C4-2B (cell line): ENCODE measurements at regions not wholly inside any gene's neighbourhood (a gene's known extent, or its start where the extent isn't known, plus 50 kb on each side); places are given as distances from the start of the nearest gene placed in this dataset.
"Not testable (repeated sequence)": the region's sequence is repeated elsewhere in the genome, so short reads cannot be mapped to it uniquely, and the experiment has no call there.

Experiments used
- H3K27ac ChIP-seq: fragments of 450-650 bp; 2 replicates; pipeline ENCODE4 v1.5.1; 2017
- CTCF ChIP-seq: fragments of 450-650 bp; conservative IDR thresholded peaks from 2 replicates; pipeline ENCODE4 v1.5.1; 2017; ENCODE audit warnings: mild to moderate bottlenecking

GRCh38 chr15:20228791-20229190 is 312.8 kb downstream of the GOLGA6L6 start:
- H3K27ac ChIP-seq, result not testable (repeated sequence)

- not testable (repeated sequence) for H3K27ac ChIP-seq
These were observed 314.3 kb downstream of the GOLGA6L6 start for GRCh38 chr15:20227119-20227853.

- H3K27ac ChIP-seq, result not testable (repeated sequence)
These were observed 315.1 kb downstream of the GOLGA6L6 start for GRCh38 chr15:20226531-20226930.

GRCh38 chr15:20221063-20221462 is 320.5 kb downstream of the GOLGA6L6 start:
- not testable (repeated sequence) for H3K27ac ChIP-seq

- not testable (repeated sequence) for H3K27ac ChIP-seq
These were observed 322.4 kb downstream of the GOLGA6L6 start for GRCh38 chr15:20219171-20219570.

- not testable (repeated sequence) for H3K27ac ChIP-seq
These were observed 325.9 kb downstream of the GOLGA6L6 start for GRCh38 chr15:20215700-20216099.

- not testable (repeated sequence) for H3K27ac ChIP-seq
These were observed 327.5 kb downstream of the GOLGA6L6 start for GRCh38 chr15:20214101-20214500.

GRCh38 chr15:20211508-20211907 is 330.1 kb downstream of the GOLGA6L6 start:
- H3K27ac ChIP-seq, result not testable (repeated sequence)

GRCh38 chr15:20209973-20210372 is 331.6 kb downstream of the GOLGA6L6 start:
- H3K27ac ChIP-seq, result not testable (repeated sequence)

- not testable (repeated sequence) for H3K27ac ChIP-seq
These were observed 334.0 kb downstream of the GOLGA6L6 start for GRCh38 chr15:20207607-20208006.

- H3K27ac ChIP-seq, result not testable (repeated sequence)
These were observed 334.4 kb downstream of the GOLGA6L6 start for GRCh38 chr15:20207198-20207597.

- not testable (repeated sequence) for H3K27ac ChIP-seq
These were observed 337.3 kb downstream of the GOLGA6L6 start for GRCh38 chr15:20204177-20204866.

- H3K27ac ChIP-seq, result not testable (repeated sequence)
These were observed 337.9 kb downstream of the GOLGA6L6 start for GRCh38 chr15:20203649-20204150.

GRCh38 chr15:20194591-20195198 is 346.9 kb downstream of the GOLGA6L6 start:
- H3K27ac ChIP-seq, result not testable (repeated sequence)
- peak; percentile 89 for TF ChIP-seq CTCF
